Glomerular endothelial cell (primary cell): ENCODE measurements at regions not wholly inside any gene's neighbourhood (a gene's known extent, or its start where the extent isn't known, plus 50 kb on each side); places are given as distances from the start of the nearest gene placed in this dataset.
A peak's percentile ranks its signal among the peaks of the same experiment; 100 is the strongest.
"Not testable (repeated sequence)": the region's sequence is repeated elsewhere in the genome, so short reads cannot be mapped to it uniquely, and the experiment has no call there.

Experiments
- DNase-seq: peaks from one replicate; pipeline ENCODE4 v3.0.0-alpha.2; 2011; ENCODE audit warnings: low read depth, low spot score; ENCODE audit errors: extremely low read depth

DNA sequence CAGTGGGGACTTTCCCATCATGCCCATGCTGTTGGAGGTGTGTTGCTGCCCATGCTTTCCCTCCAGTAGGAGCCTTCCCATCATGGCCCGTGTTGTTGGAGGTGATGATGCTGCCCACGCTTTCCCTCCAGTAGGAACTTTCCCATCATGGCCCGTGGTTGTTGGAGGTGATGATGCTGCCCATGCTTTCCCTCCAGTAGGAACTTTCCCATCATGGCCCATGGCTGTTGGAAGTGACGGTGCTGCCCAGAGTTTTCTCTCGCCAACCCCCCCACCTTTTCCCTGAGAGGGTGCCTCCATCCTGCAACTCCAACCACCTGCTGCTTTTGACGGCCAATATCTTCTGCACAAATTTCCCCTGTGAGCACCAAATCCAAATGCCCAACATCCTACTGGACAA lies 205.7 kb downstream of the TOMM20 start:
- DNase-seq, result no peak

DNA sequence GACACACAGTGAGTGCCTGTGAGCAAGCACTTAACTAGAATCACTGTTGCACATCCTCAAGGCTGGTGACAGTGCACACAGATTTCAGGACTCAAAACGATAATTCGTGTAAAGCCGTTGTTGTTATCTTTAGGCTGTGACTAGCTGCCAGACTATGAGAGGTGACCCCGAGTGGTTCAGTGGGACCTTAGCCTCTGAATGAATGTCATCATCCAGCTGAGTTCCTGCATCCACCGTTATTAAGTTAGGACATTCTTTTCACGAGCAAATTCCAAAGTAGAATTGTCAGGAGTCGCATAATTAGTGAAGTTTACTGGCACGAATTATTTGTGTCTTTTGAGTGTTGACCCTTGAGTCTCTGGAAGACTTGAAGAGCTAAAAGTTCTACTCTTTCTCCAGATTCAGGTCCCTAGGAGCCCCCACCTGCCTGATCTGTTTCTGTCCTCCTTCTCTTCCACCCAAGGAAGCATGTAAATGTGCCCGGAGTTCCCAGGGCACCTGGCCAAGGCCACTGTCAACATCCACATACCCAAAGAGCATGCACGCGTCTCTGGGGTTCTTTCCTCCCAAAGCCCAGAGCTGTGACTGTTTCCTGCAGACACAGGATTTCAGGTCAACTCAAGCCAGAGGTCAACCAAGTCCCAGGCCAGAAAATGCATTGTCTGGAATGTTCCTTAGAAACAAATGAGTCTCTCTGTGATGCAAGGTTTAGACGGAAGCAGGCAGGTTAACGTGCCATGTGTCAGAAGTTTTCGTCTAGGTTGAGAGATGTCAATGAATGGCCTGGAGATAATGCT lies 207.2 kb downstream of the TOMM20 start:
- DNase-seq, result peak; percentile 89

DNA sequence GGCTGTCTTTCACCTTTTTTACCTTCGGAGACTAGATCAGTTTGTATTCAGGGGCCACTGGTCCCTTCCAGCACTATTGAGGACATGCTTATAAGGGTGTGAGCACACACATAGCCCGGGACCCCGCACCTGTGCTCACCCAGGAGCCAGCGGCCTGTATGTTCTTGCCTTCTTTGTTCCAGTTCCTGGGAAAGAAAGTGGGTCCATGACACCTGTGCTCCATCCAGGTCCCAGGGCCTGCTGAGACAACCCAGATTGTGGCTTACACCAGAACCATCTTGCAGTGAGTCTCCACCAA lies 207.8 kb downstream of the TOMM20 start:
- DNase-seq, result no peak

DNA sequence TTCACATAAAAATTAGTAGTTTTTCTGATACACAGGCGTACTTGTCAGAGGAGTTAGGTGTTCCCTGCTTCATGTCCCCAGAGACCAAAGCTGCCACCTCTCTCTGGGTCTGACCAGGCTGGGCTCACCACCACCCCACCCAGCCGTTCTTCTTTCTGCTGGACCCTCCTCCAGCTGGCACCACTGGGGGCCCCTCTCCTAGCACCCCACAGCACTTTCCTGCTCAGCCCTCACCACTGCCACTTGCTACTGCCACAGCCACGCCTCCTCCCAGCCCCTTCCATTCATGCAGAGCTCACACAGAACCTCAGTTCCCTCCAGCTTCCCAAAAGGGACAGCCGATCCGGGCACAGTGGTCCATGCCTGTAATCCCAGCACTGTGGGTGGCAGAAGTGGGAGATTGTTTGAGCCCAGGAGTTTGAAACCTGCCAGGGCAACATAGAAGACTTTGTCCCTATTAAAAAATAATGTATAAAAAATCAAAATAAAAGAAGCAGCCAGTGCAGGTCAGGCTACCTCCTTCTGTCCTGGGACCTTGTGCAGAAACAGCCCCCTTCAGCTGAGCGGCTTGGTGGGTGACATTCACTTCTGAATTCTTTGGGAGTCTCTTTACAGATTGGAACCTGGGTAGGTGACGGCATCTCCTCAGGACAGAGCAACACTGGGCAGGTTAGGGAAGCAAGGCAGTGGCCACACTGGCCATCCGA lies 208.3 kb downstream of the TOMM20 start:
- DNase-seq, result no peak

DNA sequence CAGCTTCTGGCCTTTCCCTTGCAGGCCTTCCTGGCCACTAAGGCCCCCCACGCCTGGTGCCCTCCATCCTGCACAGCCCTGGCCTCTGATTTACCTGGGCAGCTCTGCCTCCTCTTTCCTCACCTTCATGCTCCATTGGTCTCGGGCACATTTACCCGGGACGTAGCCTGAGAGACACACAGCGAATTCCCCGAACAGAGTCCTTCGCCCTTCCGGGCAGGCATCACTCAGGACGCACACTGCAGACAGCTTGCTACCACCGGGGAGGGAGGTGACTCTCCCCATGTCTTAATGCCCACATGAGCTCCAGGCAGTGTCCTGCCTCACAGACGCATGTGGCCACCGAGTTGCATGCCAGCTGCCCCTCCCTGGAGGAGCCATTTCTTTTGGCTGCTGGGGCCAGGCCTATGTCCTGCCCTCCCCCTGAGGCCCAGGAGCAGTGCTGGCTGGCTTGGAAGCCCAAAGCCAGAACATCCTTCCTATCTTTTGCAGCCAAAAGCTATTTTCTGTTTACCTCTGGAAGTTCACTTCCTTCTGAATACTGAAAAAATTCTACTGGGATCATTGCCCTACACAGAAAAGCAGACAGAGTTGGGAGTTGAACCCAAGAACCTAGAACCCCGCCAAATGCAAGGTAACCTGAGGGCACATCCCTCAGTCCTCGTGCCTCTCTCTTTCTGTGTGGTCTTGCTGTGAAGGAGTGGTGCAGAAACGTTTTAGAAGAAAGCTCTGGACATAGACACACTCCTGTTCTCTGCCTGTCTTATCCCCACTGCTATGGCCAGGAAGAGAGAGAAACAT lies 209.5 kb downstream of the TOMM20 start:
- DNase-seq, result no peak

DNA sequence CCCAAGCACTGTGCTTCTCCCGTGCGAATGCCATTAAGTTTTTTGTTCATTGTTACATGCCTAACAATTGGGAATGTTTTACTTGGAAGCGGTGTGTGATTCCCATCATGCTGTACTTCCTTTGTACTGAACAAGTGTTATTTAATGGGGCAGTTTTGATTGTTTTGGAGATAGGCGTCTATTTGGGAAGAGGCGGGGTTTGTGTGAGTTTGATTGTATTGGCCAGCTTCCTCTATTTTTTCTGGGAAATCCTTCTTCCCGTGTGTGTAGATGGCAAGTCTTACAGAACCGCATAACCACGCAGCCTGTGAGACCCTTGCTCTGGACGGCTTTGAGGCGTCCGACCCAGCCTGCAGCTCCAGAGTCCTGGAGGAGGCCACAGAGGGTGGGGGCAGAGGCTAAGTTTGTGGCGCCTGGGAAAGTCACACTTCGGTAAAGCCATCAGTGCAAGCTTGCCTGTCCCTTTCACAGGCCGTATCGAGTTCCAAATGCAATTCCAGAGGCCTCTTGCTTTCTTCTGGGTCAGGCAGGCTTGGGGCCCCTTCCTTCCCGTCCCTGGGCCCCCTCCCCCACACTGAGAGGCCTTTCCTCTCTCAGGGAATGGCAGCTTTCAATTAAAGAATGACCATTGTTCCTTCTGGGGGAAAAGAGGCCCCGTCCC lies 210.3 kb downstream of the TOMM20 start:
- DNase-seq, result peak; percentile 93

DNA sequence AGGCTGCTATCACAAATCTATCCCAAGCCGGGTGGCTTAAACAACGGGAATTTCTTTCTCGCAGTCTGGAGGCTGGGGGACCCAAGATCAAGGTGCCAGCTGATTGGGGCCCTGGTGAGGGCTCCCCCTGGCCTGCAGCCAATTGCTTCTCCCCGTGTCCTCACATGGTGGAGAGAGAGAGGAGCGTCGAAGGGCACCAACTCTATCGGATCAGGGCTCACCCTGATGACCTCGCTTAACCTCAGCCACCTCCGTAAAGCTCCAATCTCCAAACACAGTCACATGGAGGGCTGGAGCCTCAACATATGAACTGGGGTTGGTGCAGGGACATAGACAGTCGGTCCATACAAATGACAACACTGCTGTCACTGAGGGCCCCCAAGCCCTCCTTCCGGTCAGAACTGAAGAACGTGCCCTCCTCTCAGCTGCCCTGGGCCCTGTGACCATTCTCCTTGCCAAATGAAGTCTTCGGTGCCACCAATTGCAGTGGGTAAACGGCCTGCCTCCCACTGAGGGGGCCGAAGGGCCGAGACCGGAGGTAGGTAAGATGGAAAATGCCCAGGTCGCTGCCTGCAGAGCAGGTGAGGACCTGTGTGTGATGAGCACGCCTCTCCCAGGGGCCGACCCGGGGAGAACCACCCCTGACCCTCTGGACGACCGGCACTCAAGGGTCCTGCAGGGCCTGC lies 211.0 kb downstream of the TOMM20 start:
- DNase-seq, result no peak

DNA sequence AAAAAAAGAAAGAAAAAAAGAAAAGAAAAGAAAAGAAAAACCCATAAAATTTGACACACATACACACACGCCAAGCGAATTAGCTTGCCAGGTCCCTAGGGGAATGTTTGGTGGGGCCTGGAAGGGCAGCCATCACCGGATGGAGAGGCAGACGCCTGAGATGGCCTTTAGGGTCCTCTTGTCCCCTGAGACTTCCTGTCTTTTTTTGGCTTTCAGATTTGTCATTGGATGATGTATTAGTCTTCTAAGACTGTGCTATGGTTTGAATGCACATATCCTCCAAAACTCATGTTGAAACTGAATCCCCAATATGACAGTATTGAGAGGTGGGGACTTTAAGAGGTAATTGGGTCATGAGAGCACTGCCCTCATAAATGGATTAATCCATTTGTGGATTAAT lies 211.8 kb downstream of the TOMM20 start:
- DNase-seq, result no peak

DNA sequence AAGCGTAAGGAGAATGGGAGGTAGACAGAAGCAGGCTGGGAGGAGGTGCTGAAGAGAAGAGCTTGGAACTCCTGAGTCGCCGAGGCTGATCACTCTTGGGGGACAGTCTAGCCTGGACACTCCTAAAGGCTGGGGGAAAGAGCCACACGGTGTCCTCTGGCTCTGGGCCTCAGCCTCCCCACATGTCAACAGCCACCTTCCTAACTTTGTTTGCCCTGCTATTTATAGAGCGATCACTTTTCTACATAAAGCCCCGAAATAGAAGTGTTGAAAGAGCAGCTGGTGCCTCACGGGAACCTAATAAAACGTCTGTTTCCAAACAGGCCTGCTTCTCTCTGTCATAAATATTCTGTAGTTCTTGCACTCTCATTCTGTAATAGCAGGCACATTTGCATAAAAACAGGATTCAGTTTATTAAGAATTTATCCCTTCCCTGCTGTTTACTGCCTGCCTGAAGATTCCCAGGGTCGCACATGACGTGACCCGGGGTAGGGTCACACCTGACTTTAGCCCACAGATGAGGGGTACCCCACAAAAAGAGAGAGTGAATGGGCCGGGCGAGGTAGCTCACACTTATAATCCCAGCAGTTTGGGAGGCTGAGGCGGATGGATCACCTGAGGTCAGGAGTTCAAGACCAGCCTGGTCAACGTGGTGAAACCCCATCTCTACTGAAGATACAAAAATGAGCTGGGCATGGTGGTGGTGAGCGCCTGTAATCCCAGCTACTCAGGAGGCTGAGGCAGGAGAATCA lies 212.5 kb downstream of the TOMM20 start:
- no peak for DNase-seq

DNA sequence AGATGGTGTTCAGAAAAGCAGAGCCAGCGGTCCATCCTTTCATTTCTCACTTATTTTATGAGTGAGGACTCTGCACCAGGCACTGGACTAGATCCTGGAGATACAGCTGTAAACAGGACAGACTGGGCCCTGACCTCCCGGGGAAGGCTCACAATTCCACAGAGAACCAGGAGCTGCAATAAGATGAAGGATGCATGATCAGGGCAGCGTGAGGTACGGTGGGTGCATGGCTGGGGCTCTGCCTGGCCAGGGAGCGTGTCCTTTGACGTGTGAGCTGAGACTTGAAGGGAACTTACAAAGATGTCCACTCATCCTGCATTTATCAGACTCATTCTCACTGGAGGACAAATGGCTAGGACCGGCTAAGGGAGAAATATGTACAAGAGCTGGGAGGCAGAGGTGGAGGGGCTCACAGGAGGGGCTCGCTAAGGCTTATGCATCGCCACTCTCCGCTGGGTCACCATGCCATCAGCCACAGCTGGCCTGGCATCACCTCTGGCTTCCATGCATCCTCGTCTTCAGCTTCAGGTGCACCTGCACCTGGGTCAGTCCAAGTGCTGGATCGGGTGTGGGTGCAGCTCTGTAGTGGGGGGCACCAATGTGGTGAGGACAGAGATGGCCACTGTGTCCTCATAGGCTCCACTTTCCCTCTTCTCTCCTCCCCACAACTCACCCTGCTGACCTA lies 213.9 kb downstream of the TOMM20 start:
- DNase-seq, result no peak

DNA sequence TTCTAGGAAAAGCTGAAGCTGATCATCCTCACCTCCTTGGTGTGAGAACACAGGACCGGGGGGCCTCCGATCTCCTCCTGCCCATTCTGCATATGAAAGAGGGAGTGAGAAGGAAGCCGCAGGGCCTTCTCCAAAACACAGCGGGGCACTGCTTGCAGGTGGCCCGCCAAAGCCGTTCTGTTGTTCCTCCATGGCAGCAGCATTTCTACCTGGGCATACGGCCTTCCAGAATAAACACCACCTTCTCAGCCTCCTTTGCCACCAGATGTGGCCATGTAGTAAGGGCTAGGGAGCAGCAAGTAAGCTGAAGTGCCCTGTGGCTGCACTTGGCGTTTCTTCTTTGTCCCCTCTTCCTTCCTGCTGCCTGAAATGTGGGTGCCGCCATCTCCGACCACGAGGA lies 214.9 kb downstream of the TOMM20 start:
- no peak for DNase-seq

DNA sequence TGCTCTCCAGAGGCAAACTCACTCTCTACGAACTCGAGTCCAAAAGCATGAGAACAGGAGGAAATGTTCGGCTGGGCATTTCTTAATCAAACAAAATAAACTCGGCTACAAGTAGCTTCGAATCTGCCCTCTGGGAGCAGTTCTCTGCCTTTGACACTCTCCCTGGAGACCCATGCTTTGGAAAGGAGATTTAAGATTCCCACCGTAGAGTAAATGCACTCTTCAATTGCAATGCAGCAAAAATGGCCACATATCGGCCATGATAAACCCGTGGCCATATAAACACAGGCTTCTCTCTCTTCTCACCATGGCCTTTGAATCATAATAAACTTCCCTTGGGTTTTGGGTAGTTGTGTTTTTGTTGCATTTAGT lies 215.4 kb downstream of the TOMM20 start:
- no peak for DNase-seq

DNA sequence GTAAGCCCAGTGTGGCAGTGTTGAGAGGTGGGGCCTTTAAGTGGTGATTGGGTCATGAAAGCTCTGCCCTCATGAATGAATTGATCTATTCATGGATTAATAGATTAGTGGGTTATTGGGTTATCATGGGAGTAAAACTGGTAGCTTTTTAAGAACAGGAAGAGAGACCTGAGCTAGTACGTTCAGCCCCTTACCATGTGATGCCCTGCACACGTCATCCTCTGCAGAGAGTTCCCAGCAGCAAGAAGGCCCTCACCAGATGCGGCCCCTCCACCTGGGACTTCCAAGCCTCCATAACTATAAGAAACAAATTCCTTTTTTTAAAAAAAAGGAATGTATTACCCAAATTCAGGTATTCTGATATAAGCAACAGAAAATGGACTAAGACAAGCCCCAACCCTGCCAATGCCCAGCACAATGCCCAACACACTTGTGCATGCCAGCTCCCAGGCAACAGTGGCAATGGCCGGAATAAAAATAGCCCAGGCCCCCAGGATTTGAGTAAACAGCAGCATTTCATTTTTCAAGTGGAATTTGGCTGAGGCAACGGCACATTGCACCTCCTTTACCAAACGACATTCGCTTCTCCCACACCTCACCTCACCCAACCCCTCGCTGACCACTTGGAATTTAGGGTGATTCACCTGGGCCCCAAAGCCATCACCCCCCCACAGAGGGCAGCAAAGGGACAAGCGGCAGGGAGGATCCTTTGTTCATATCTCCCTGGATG lies 215.9 kb downstream of the TOMM20 start:
- no peak for DNase-seq

DNA sequence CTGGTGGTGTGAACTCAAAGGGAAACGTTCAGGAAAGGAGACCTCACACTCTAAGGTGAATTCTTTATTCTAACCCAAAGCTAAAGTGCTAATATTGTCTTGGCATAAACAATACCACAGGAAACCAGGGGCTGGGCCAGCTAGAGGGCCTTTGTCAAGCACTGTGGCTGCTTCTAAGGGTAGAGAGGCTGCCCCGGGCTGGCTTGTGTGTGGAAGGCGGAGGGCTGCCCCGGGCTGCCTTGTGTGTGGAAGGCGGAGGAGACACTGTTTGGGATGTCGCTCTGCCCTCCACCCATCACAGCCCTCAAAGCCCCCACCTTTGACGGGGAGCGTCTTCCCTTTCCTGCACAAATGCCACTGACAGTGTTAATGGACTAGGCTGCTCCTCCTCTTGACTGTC lies 216.8 kb downstream of the TOMM20 start:
- DNase-seq, result no peak

DNA sequence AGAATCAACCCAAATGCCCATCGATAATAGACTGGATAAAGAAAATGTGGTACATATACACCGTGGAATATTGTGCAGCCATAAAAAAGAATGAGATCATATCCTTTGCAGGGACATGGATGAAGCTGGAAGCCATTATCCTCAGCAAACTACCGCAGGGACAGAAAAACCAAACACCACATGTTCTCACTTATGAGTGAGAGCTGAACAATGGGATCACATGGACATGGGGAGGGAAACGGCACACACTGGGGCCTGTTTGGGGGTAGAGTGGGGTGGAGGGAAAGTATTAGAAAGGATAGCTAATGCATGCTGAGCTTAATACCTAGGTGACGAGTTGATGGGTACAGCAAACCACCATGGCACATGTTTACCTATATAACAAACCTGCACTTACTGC lies 217.5 kb downstream of the TOMM20 start:
- DNase-seq, result not testable (repeated sequence)

DNA sequence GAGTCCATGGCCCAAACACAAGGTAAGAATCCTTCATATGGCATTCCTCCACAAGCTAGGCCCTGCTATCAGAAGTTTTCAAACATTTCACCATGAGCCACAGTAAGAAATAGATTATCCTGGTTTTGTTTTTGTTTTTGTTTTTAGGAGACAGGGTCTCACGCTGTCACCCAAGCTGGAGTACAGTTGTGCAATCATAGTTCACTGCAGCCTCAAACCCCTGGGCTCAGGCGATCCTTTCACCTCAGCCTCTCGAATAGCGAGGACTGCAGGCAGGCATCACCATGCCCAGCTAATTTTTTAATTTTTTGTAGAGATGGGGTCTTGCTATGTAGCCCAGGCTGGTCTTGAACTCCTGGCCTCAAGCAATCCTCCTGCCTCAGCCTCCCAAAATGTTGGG lies 218.8 kb downstream of the TOMM20 start:
- DNase-seq, result no peak

DNA sequence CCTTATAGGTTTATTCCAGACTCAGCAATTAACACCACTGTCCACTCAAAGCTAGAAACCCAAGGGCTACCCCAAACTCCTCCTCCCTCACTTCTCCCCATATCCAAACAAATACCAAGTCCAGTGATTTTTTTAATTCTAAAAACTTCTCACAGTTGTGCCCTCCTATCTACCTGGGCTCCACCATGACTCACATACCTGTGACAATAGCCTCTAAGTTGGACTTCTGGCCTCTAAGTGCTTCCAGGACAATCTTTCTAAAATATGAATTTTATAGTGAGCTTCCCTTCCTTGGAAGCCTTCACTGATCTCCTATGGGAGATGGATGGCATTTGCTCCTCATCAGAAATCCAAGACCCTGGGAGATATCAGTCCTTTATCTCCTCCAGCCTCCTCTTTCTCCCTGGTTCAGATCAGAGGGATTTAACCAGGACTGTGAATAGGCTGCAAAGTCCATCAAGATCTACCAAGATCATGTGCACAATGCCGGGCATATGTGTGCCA lies 219.3 kb downstream of the TOMM20 start:
- DNase-seq, result no peak

DNA sequence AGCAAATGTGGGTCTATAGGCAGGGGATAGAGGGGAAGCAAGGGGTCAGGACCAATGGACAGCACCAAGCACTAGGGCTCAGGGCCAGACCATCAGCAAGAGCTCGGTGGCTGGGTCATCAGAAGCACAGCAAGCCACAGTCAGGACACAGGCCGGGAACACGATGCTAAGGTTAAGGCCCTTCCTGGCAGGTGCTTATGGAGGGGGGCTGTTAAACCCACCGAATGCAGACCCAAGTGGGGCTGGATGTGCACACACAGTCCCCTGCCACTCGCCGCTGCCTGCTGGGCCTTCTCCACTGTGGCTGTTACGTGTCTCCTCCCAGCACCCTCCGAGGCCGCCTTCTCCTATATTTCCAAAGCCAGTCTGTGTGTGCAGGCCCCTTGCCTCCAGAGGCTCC lies 220.1 kb downstream of the TOMM20 start:
- DNase-seq, result no peak

DNA sequence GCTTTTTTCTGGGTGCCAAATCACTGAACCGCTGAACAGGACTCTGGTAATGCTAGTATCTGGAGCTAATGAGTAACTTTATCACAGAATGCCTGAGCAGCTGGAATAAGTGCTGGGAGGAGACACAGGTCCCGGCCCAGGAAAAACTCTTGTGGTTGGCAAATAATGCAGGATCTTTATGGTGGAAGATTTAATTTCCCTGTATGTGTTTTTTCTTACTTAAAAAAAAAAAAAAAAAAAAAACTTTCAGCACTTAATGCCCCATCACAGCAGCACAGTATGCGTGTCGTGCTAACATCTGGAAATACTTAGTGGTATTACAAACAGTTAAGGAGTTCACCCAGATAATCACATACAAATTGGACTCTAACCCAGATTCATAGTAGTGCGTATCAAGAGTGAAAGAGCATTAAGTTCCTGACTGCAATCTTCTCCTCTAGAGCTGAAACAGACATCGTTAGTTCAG lies 220.7 kb downstream of the TOMM20 start:
- no peak for DNase-seq
